Effector memory CD4-positive, alpha-beta T cell (primary cell): ENCODE measurements at regions not wholly inside any gene's neighbourhood (a gene's known extent, or its start where the extent isn't known, plus 50 kb on each side); places are given as distances from the start of the nearest gene placed in this dataset.

Source experiments
- DNase-seq, 3 donors: peaks; one replicate each; pipeline ENCODE4 v3.0.0-alpha.2; 2020
- H3K27ac ChIP-seq: 2 replicates; pipeline ENCODE4 v1.7.0; 2013; ENCODE audit warnings: mild to moderate bottlenecking, low read length, moderate library complexity; ENCODE audit not compliant: insufficient read depth, poor library complexity, severe bottlenecking
- H3K27me3 ChIP-seq: replicated peaks from 2 replicates; pipeline ENCODE4 v1.7.0; 2013; ENCODE audit warnings: mild to moderate bottlenecking, low read length; ENCODE audit not compliant: insufficient read depth, control insufficient read depth, poor library complexity, severe bottlenecking
- H3K36me3 ChIP-seq: 2 replicates; pipeline ENCODE4 v1.7.0; 2013; ENCODE audit warnings: mild to moderate bottlenecking, low read length, moderate library complexity; ENCODE audit not compliant: control insufficient read depth, insufficient read depth
- H3K4me1 ChIP-seq: 2 replicates; pipeline ENCODE4 v1.7.0; 2013; ENCODE audit warnings: low read length, mild to moderate bottlenecking; ENCODE audit not compliant: control insufficient read depth, insufficient read depth, poor library complexity, severe bottlenecking
- H3K4me3 ChIP-seq: 2 replicates; pipeline ENCODE4 v1.7.0; 2013; ENCODE audit warnings: low read length, low read depth, mild to moderate bottlenecking; ENCODE audit not compliant: insufficient read depth, poor library complexity, severe bottlenecking
- H3K9me3 ChIP-seq: 2 replicates; pipeline ENCODE4 v1.7.0; 2013; ENCODE audit warnings: mild to moderate bottlenecking, low read length, moderate library complexity; ENCODE audit not compliant: control insufficient read depth

DNA sequence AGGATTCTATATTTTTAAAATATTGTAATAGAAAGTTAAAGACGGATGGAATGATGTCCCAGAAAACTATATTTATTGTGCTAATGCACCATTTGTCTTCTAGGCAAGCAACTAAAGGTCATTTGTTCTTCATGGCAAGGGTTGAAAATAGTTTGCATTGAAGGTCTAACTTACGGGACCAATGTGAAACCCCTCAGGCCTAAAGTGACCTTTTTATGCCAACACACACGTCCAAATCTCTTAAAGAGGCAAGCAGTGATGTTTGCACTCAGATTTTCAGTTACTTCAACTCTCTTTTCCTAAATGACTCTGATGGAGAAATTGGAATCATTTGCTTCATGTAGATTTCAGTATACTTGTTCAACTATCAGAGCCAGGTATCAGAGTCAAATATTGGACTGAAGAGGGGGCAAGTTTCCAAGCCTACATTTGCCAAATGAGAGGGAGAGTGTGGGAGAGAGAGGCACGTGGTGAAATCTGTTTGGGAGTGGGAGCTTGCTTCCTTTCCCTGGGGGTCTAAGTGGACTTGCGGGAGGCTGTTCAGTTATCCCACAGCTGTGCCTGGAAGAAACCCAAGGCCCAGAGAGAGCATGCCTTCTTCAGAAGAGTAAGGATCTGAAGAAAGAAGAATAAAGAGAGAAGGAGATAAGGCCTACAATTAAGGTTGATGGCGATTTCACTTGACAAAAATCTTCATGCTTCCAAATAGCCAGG lies 459.8 kb downstream of the BCAT1 start:
- DNase-seq: no peak
- Histone ChIP-seq H3K27ac (no peak overlapping the region), H3K9me3 (no peaks in the 10 kb centered on the region), H3K4me1 (no peaks in the 10 kb centered on the region), H3K36me3 (no peaks in the 10 kb centered on the region), H3K27me3 (no peaks in the 10 kb centered on the region), H3K4me3 (no peak overlapping the region)

GRCh38 chr12:24488091-24488596 lies 460.8 kb downstream of the BCAT1 start:
- Histone ChIP-seq H3K27me3 (no peaks in the 10 kb centered on the region), H3K4me1 (no peaks in the 10 kb centered on the region), H3K27ac (no peak overlapping the region), H3K9me3 (no peaks in the 10 kb centered on the region), H3K4me3 (no peak overlapping the region), H3K36me3 (no peaks in the 10 kb centered on the region)
- DNase-seq: no peak

GRCh38 chr12:24487606-24488005 lies 461.3 kb downstream of the BCAT1 start:
- H3K4me3 ChIP-seq: no peak overlapping the region
- H3K36me3 ChIP-seq: no peaks in the 10 kb centered on the region
- H3K4me1 ChIP-seq: no peaks in the 10 kb centered on the region
- no peak overlapping the region for H3K27ac ChIP-seq
- no peak for DNase-seq
- H3K27me3 ChIP-seq: no peaks in the 10 kb centered on the region
- no peaks in the 10 kb centered on the region for H3K9me3 ChIP-seq

DNA sequence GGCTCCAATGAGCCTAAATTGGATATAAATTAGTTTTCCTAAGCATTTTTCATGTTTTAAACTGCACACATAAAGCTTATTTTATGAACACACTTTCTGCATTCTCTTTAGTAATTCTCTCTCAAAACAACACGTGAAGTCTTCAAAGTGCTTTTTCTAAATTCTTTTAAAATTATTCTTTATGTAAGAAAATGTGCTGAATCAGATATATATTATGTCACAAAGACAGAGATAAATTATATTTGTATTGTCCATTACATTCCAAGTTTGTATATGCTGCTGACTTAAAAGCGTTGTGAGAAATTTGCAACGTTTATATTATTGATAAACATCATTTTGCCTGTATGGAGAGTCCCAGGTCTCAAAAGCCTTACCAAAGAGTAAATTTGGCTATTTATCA lies 465.2 kb downstream of the BCAT1 start:
- Histone ChIP-seq H3K4me3 (no peak overlapping the region), H3K27me3 (no peaks in the 10 kb centered on the region), H3K27ac (no peak overlapping the region), H3K4me1 (no peaks in the 10 kb centered on the region), H3K36me3 (no peaks in the 10 kb centered on the region), H3K9me3 (no peaks in the 10 kb centered on the region)
- no peak for DNase-seq

- Histone ChIP-seq H3K27me3 (no peaks in the 10 kb centered on the region), H3K27ac (no peak overlapping the region), H3K9me3 (no peaks in the 10 kb centered on the region), H3K4me1 (no peaks in the 10 kb centered on the region), H3K36me3 (no peaks in the 10 kb centered on the region), H3K4me3 (no peak overlapping the region)
- no peak for DNase-seq
Measured at GRCh38 chr12:24482882-24483604, 465.9 kb downstream of the BCAT1 start.

DNA sequence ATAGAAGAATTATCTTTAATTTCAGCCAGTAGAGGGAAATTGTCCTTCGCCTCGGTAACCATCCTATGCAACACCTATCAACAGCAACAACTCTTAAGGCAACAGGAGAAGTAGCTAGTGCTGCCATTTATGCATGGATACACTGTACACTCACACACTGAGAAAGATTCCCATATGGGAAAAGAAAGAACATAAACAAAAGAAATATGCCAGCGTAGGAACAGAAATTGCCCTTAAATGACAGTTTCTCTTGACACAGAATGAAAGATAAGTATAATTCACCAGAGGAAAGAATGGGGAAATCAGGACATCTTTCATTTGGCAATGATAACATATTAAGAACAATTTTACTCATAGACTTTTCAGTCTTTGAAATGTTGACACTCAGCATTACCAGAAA lies 466.9 kb downstream of the BCAT1 start:
- Histone ChIP-seq H3K27me3 (no peaks in the 10 kb centered on the region), H3K9me3 (no peaks in the 10 kb centered on the region), H3K36me3 (no peaks in the 10 kb centered on the region), H3K4me3 (no peak overlapping the region), H3K27ac (no peak overlapping the region), H3K4me1 (no peaks in the 10 kb centered on the region)
- no peak for DNase-seq

GRCh38 chr12:24480766-24481449 lies 468.0 kb downstream of the BCAT1 start:
- no peaks in the 10 kb centered on the region for H3K9me3 ChIP-seq

DNA sequence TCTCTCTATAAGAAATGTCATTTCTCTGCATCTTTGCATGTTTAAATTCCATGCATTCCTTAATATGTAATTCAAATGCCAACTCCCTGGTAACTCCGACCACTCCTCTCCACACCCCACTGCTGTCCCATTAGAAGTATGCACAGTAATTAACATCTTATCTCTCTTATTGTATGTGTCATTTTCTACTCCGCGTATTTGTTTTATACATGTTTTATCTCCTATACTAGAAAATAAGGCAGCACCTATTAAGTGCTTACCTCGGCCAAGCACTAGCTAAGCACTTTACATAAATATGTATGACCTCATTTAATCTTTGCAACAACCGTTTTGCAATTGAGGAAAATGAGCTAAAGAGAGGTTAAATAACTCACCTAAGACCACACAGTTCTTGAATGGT lies 469.8 kb downstream of the BCAT1 start:
- Histone ChIP-seq H3K9me3 (no peaks in the 10 kb centered on the region), H3K4me3 (no peak overlapping the region), H3K36me3 (no peaks in the 10 kb centered on the region), H3K27ac (no peak overlapping the region), H3K27me3 (no peaks in the 10 kb centered on the region), H3K4me1 (no peaks in the 10 kb centered on the region)
- no peak for DNase-seq

More at GRCh38 chr12:24480766-24481449, 468.0 kb downstream of the BCAT1 start:
- no peak for DNase-seq
- Histone ChIP-seq H3K4me3 (no peak overlapping the region), H3K36me3 (no peaks in the 10 kb centered on the region), H3K27me3 (no peaks in the 10 kb centered on the region), H3K4me1 (no peaks in the 10 kb centered on the region), H3K27ac (no peak overlapping the region)

GRCh38 chr12:24478254-24478653 lies 470.6 kb downstream of the BCAT1 start:
- Histone ChIP-seq H3K27me3 (no peaks in the 10 kb centered on the region), H3K4me3 (no peak overlapping the region), H3K36me3 (no peaks in the 10 kb centered on the region), H3K9me3 (no peaks in the 10 kb centered on the region), H3K27ac (no peak overlapping the region), H3K4me1 (no peaks in the 10 kb centered on the region)
- DNase-seq: no peak

GRCh38 chr12:24476310-24476709 lies 472.6 kb downstream of the BCAT1 start:
- Histone ChIP-seq H3K36me3 (no peaks in the 10 kb centered on the region), H3K4me3 (no peak overlapping the region), H3K4me1 (no peaks in the 10 kb centered on the region), H3K27me3 (no peaks in the 10 kb centered on the region), H3K9me3 (no peaks in the 10 kb centered on the region), H3K27ac (no peak overlapping the region)
- no peak for DNase-seq
